H1 (cell line): ENCODE measurements at regions not wholly inside any gene's neighbourhood (a gene's known extent, or its start where the extent isn't known, plus 50 kb on each side); places are given as distances from the start of the nearest gene placed in this dataset.

Experiments
- ATF2 ChIP-seq: IDR thresholded peaks from 2 replicates; pipeline ENCODE4 v1.6.1; 2012; ENCODE audit warnings: low read length, inconsistent platforms
- CTCF ChIP-seq, 3 experiments: IDR thresholded peaks; 1 replicate in 2 of 3; 2 replicates in 1 of 3; pipeline versions ENCODE4 v1.5.1 to v1.6.1; 2011; ENCODE audit warnings: low read length in 3 of 3, mild to moderate bottlenecking in 3 of 3, inconsistent platforms in 2 of 3, low read depth in 1 of 3, moderate library complexity in 1 of 3; ENCODE audit not compliant: insufficient read depth in 1 of 3; ENCODE audit errors: control extremely low read depth in 1 of 3
- TAF1 ChIP-seq: IDR thresholded peaks from 2 replicates; pipeline ENCODE4 v1.6.1; 2011; ENCODE audit warnings: mild to moderate bottlenecking, low read depth, low read length
- TCF12 ChIP-seq: IDR thresholded peaks from 2 replicates; pipeline ENCODE4 v1.6.1; 2011; ENCODE audit warnings: low read depth, mild to moderate bottlenecking, low read length
- YY1 ChIP-seq: IDR thresholded peaks from 2 replicates; pipeline ENCODE4 v1.6.1; 2011; ENCODE audit warnings: low read depth, mild to moderate bottlenecking, low read length

GRCh38 chr18:44533071-44533470, 147.6 kb upstream of the SETBP1 start:
- no peak for TF ChIP-seq TAF1
- no peak for TF ChIP-seq CTCF (IDR thresholded peaks at IDR 0.05; ENCODE audit: control extremely low read depth in 1 of 3, insufficient read depth in 1 of 3, low read depth in 1 of 3, low read length in 3 of 3)
- TF ChIP-seq ATF2: no peak
- no peak for TF ChIP-seq YY1
- no peak for TF ChIP-seq TCF12
